ENCODE measurements at regions not wholly inside any gene's neighbourhood (a gene's known extent, or its start where the extent isn't known, plus 50 kb on each side); places are given as distances from the start of the nearest gene placed in this dataset.

DNA sequence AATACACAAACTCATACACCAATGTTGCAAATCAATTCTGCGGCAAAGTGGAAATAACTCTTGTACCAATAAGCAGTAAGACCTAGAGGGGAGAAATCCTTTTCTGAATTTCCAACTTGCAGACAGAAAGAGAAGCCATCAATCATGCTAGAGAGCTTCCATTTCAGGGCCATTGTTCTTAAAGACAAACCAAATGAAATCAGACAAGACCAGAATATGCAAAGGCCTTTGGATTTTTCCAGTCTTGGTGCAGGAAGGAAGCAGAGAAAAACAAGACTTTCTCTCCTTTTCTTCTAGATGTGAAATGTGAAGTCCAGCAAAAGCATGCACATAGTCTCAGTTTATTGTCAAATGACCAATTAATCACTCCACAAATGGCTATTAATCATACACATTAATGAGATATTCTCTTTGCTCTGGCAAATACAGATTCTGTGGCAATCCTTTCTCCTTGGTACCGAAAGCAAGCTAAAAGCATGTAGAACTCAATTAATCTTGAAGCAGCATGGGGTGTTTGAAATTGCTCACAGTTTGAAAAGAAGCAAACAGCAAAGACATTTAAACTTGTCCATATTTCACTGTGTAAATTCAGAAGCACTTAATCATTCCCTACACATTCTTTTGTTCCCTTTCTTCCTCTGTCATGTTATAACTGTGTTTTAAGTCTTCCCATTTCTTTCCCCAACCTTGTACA lies 466.1 kb downstream of the GPAT3 start:
- TF ChIP-seq JUND (IDR thresholded peaks at IDR 0.05) = no peak
- TF ChIP-seq, protein P1, sequence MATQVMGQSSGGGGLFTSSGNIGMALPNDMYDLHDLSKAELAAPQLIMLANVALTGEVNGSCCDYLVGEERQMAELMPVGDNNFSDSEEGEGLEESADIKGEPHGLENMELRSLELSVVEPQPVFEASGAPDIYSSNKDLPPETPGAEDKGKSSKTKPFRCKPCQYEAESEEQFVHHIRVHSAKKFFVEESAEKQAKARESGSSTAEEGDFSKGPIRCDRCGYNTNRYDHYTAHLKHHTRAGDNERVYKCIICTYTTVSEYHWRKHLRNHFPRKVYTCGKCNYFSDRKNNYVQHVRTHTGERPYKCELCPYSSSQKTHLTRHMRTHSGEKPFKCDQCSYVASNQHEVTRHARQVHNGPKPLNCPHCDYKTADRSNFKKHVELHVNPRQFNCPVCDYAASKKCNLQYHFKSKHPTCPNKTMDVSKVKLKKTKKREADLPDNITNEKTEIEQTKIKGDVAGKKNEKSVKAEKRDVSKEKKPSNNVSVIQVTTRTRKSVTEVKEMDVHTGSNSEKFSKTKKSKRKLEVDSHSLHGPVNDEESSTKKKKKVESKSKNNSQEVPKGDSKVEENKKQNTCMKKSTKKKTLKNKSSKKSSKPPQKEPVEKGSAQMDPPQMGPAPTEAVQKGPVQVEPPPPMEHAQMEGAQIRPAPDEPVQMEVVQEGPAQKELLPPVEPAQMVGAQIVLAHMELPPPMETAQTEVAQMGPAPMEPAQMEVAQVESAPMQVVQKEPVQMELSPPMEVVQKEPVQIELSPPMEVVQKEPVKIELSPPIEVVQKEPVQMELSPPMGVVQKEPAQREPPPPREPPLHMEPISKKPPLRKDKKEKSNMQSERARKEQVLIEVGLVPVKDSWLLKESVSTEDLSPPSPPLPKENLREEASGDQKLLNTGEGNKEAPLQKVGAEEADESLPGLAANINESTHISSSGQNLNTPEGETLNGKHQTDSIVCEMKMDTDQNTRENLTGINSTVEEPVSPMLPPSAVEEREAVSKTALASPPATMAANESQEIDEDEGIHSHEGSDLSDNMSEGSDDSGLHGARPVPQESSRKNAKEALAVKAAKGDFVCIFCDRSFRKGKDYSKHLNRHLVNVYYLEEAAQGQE (IDR thresholded peaks at IDR 0.05) = no peak
- TF ChIP-seq RAD21 (IDR thresholded peaks at IDR 0.05) = no peak
- no peak for TF ChIP-seq NR2F2 (IDR thresholded peaks at IDR 0.05)
- TF ChIP-seq EGR1 (IDR thresholded peaks at IDR 0.05; ENCODE audit: low read depth in 2 of 2) = no peak
- TF ChIP-seq FOXA2 (IDR thresholded peaks at IDR 0.05) = no peak
- no peaks in the 10 kb centered on the region for H3K4me1 ChIP-seq (ENCODE audit: control insufficient read depth in 4 of 4, insufficient read depth in 4 of 4, low read length in 3 of 4)
- no peak overlapping the region for H3K9ac ChIP-seq (ENCODE audit: low read depth in 1 of 2, low read length in 2 of 2)
- DNase-seq (ENCODE audit: low spot score) = no peak
- no peaks in the 10 kb centered on the region for H3K27me3 ChIP-seq (ENCODE audit: control insufficient read depth in 4 of 4, insufficient read depth in 4 of 4, low read length in 3 of 4)
- 81% methylated on average over 2 of the region's 2 CpGs for WGBS
- H3K36me3 ChIP-seq (ENCODE audit: control insufficient read depth in 4 of 4, insufficient read depth in 3 of 4, low read depth in 1 of 4, low read length in 3 of 4) = no peaks in the 10 kb centered on the region
- no peak overlapping the region for H3K27ac ChIP-seq (ENCODE audit: low read depth in 1 of 2, low read length in 2 of 2)
- no peaks in the 10 kb centered on the region for H3K9me3 ChIP-seq (ENCODE audit: control insufficient read depth in 4 of 4, low read length in 3 of 4)
- no peak overlapping the region for H3K4me3 ChIP-seq (ENCODE audit: low read depth in 1 of 3, low read length in 3 of 3)

DNA sequence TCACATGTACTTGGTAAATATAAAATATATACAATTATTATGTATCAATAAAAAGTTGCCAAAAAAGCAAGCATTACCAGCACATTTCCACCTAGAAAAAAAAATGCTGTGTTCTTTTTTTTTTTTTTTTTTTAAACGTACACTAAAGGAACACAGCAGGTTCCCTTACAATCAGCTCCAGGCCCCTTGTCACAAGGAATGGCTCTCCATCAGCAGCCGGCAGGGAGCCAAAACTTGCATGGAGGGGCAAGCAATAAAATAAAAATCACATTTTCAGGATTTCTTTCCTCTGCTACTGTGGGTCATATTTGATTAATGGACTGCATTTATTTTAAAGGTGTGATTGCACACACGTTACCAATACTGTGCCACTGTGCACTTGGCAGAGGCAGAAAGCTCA lies 460.3 kb downstream of the GPAT3 start:
- DNase-seq (ENCODE audit: low spot score) = no peak
- H3K27me3 ChIP-seq (ENCODE audit: control insufficient read depth in 4 of 4, insufficient read depth in 4 of 4, low read length in 3 of 4) = no peaks in the 10 kb centered on the region
- H3K9me3 ChIP-seq (ENCODE audit: control insufficient read depth in 4 of 4, low read length in 3 of 4) = no peaks in the 10 kb centered on the region
- no peak overlapping the region for H3K27ac ChIP-seq (ENCODE audit: low read depth in 1 of 2, low read length in 2 of 2)
- TF ChIP-seq YY1 (IDR thresholded peaks at IDR 0.05) (no peak), HNF4A (conservative IDR thresholded peaks at IDR 0.05) (no peak), RXRA (IDR thresholded peaks at IDR 0.05) (no peak), JUND (IDR thresholded peaks at IDR 0.05) (no peak), GABPA (IDR thresholded peaks at IDR 0.05 in 1 of 2, conservative IDR thresholded peaks at IDR 0.05 in 1 of 2) (no peak), NR2F2 (IDR thresholded peaks at IDR 0.05) (no peak), HNF4G (IDR thresholded peaks at IDR 0.05) (no peak), FOXA1 (IDR thresholded peaks at IDR 0.05) (no peak), RAD21 (IDR thresholded peaks at IDR 0.05) (no peak), FOXA2 (IDR thresholded peaks at IDR 0.05) (no peak), EGR1 (IDR thresholded peaks at IDR 0.05; ENCODE audit: low read depth in 2 of 2) (no peak), TAF1 (conservative IDR thresholded peaks at IDR 0.05) (no peak), SP1 (IDR thresholded peaks at IDR 0.05) (no peak)
- TF ChIP-seq, protein P2, sequence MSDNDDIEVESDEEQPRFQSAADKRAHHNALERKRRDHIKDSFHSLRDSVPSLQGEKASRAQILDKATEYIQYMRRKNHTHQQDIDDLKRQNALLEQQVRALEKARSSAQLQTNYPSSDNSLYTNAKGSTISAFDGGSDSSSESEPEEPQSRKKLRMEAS (IDR thresholded peaks at IDR 0.05) = no peak
- TF ChIP-seq, protein P3, sequence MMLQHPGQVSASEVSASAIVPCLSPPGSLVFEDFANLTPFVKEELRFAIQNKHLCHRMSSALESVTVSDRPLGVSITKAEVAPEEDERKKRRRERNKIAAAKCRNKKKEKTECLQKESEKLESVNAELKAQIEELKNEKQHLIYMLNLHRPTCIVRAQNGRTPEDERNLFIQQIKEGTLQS (IDR thresholded peaks at IDR 0.05) = no peak
- TF ChIP-seq, protein P4, sequence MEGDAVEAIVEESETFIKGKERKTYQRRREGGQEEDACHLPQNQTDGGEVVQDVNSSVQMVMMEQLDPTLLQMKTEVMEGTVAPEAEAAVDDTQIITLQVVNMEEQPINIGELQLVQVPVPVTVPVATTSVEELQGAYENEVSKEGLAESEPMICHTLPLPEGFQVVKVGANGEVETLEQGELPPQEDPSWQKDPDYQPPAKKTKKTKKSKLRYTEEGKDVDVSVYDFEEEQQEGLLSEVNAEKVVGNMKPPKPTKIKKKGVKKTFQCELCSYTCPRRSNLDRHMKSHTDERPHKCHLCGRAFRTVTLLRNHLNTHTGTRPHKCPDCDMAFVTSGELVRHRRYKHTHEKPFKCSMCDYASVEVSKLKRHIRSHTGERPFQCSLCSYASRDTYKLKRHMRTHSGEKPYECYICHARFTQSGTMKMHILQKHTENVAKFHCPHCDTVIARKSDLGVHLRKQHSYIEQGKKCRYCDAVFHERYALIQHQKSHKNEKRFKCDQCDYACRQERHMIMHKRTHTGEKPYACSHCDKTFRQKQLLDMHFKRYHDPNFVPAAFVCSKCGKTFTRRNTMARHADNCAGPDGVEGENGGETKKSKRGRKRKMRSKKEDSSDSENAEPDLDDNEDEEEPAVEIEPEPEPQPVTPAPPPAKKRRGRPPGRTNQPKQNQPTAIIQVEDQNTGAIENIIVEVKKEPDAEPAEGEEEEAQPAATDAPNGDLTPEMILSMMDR (IDR thresholded peaks at IDR 0.05; ENCODE audit: low read depth, low read length, missing input control) = no peak
- TF ChIP-seq, protein P5, sequence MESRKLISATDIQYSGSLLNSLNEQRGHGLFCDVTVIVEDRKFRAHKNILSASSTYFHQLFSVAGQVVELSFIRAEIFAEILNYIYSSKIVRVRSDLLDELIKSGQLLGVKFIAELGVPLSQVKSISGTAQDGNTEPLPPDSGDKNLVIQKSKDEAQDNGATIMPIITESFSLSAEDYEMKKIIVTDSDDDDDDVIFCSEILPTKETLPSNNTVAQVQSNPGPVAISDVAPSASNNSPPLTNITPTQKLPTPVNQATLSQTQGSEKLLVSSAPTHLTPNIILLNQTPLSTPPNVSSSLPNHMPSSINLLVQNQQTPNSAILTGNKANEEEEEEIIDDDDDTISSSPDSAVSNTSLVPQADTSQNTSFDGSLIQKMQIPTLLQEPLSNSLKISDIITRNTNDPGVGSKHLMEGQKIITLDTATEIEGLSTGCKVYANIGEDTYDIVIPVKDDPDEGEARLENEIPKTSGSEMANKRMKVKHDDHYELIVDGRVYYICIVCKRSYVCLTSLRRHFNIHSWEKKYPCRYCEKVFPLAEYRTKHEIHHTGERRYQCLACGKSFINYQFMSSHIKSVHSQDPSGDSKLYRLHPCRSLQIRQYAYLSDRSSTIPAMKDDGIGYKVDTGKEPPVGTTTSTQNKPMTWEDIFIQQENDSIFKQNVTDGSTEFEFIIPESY (IDR thresholded peaks at IDR 0.05) = no peak
- TF ChIP-seq, protein P1 (IDR thresholded peaks at IDR 0.05) = no peak
- no peak overlapping the region for H3K4me3 ChIP-seq (ENCODE audit: low read depth in 1 of 3, low read length in 3 of 3)
- no peak overlapping the region for H3K9ac ChIP-seq (ENCODE audit: low read depth in 1 of 2, low read length in 2 of 2)
- H3K36me3 ChIP-seq (ENCODE audit: control insufficient read depth in 4 of 4, insufficient read depth in 3 of 4, low read depth in 1 of 4, low read length in 3 of 4) = no peaks in the 10 kb centered on the region
- H3K4me1 ChIP-seq (ENCODE audit: control insufficient read depth in 4 of 4, insufficient read depth in 4 of 4, low read length in 3 of 4) = no peaks in the 10 kb centered on the region
- WGBS = 50% methylated on average over 3 of the region's 3 CpGs
